Right atrium auricular region (tissue), 2 donors: ENCODE measurements at regions not wholly inside any gene's neighbourhood (a gene's known extent, or its start where the extent isn't known, plus 50 kb on each side); places are given as distances from the start of the nearest gene placed in this dataset.

Experiments
- DNase-seq: peaks from one replicate; pipeline ENCODE4 v3.0.0-alpha.2; 2019; ENCODE audit warnings: low spot score
- H3K27ac ChIP-seq, 2 donors: fragments of 200-600 bp; sonication (generic); 1 replicate in 1 of 2; 2 replicates in 1 of 2; pipeline ENCODE4 v1.5.1; 2016 to 2019
- H3K27me3 ChIP-seq, 2 donors: fragments of 200-600 bp; sonication (generic); one replicate each; pipeline versions ENCODE4 v1.5.1 to v1.6.0; 2017 to 2019
- H3K36me3 ChIP-seq: fragments of 200-600 bp; sonication (generic); one replicate; pipeline ENCODE4 v1.5.1; 2016
- H3K4me1 ChIP-seq, 2 donors: fragments of 200-600 bp; sonication (generic); one replicate each; pipeline versions ENCODE4 v1.5.1 to v1.6.0; 2017 to 2019
- H3K4me3 ChIP-seq, 2 donors: fragments of 200-600 bp; sonication (generic); 1 replicate in 1 of 2; 2 replicates in 1 of 2; pipeline ENCODE4 v1.5.1; 2017 to 2019; ENCODE audit warnings: mild to moderate bottlenecking in 1 of 2, moderate library complexity in 1 of 2
- H3K9me3 ChIP-seq, 2 donors: fragments of 200-600 bp; sonication (generic); one replicate each; pipeline ENCODE4 v1.5.1; 2019
- CTCF ChIP-seq, 2 donors: fragments of 200-600 bp; sonication (generic); IDR thresholded peaks; one replicate each; pipeline ENCODE4 v1.5.1; 2019; ENCODE audit warnings: antibody characterized with exemption in 2 of 2

- Histone ChIP-seq H3K36me3 (no peaks in the 10 kb centered on the region), H3K9me3 (no peaks in the 10 kb centered on the region), H3K4me3 (no peak overlapping the region), H3K27ac (no peak overlapping the region), H3K4me1 (peaks cover 0 to 7% of the 10 kb centered on the region in 2 donors), H3K27me3 (no peaks in the 10 kb centered on the region)
- no peak for TF ChIP-seq CTCF (IDR thresholded peaks at IDR 0.05)
- no peak for DNase-seq
Measured at GRCh38 chr6:76706631-76707030, 634.2 kb upstream of the IMPG1 start.

GRCh38 chr6:76706086-76706485 is 633.6 kb upstream of the IMPG1 start:
- H3K27ac ChIP-seq = no peak overlapping the region

GRCh38 chr6:76703786-76704185 is 631.3 kb upstream of the IMPG1 start:
- H3K4me3 ChIP-seq = no peak overlapping the region
- peaks cover 0 to 7% of the 10 kb centered on the region in 2 donors for H3K4me1 ChIP-seq
- no peak overlapping the region for H3K27ac ChIP-seq
- TF ChIP-seq CTCF (IDR thresholded peaks at IDR 0.05) = no peak
- DNase-seq = no peak
- no peaks in the 10 kb centered on the region for H3K27me3 ChIP-seq
- H3K36me3 ChIP-seq = no peaks in the 10 kb centered on the region
- no peaks in the 10 kb centered on the region for H3K9me3 ChIP-seq

More at GRCh38 chr6:76706086-76706485, 633.6 kb upstream of the IMPG1 start:
- H3K4me1 ChIP-seq = peaks cover 0 to 7% of the 10 kb centered on the region in 2 donors
- TF ChIP-seq CTCF (IDR thresholded peaks at IDR 0.05) = no peak
- no peak for DNase-seq
- H3K36me3 ChIP-seq = no peaks in the 10 kb centered on the region
- no peak overlapping the region for H3K4me3 ChIP-seq
- H3K27me3 ChIP-seq = no peaks in the 10 kb centered on the region
- H3K9me3 ChIP-seq = no peaks in the 10 kb centered on the region

- TF ChIP-seq CTCF (IDR thresholded peaks at IDR 0.05) = no peak
- no peaks in the 10 kb centered on the region for H3K27me3 ChIP-seq
- H3K9me3 ChIP-seq = no peaks in the 10 kb centered on the region
- no peak overlapping the region for H3K4me3 ChIP-seq
- H3K27ac ChIP-seq = no peak overlapping the region
- peaks cover 0 to 7% of the 10 kb centered on the region in 2 donors for H3K4me1 ChIP-seq
- H3K36me3 ChIP-seq = no peaks in the 10 kb centered on the region
- no peak for DNase-seq
Measured at GRCh38 chr6:76703285-76703684, 630.8 kb upstream of the IMPG1 start.

- Histone ChIP-seq H3K36me3 (no peaks in the 10 kb centered on the region), H3K27ac (no peak overlapping the region)
Measured at GRCh38 chr6:76702187-76702586, 629.7 kb upstream of the IMPG1 start.

More at GRCh38 chr6:76702187-76702586, 629.7 kb upstream of the IMPG1 start:
- no peak overlapping the region for H3K4me3 ChIP-seq
- no peaks in the 10 kb centered on the region for H3K27me3 ChIP-seq
- H3K9me3 ChIP-seq = no peaks in the 10 kb centered on the region
- peaks cover 0 to 3% of the 10 kb centered on the region in 2 donors for H3K4me1 ChIP-seq
- TF ChIP-seq CTCF (IDR thresholded peaks at IDR 0.05) = no peak
- DNase-seq = no peak
